CD4-positive, alpha-beta T cell treated with Interleukin-12 subunit alpha and Interleukin-12 subunit beta, for 1 hour (primary cell): ENCODE measurements at regions not wholly inside any gene's neighbourhood (a gene's known extent, or its start where the extent isn't known, plus 50 kb on each side); places are given as distances from the start of the nearest gene placed in this dataset.

Experiments used
- DNase-seq: peaks from one replicate; pipeline ENCODE4 v3.0.0-alpha.2; 2020

- DNase-seq, result no peak
These were observed 71.8 kb upstream of the HAAO start for GRCh38 chr2:42864222-42864621.

DNA sequence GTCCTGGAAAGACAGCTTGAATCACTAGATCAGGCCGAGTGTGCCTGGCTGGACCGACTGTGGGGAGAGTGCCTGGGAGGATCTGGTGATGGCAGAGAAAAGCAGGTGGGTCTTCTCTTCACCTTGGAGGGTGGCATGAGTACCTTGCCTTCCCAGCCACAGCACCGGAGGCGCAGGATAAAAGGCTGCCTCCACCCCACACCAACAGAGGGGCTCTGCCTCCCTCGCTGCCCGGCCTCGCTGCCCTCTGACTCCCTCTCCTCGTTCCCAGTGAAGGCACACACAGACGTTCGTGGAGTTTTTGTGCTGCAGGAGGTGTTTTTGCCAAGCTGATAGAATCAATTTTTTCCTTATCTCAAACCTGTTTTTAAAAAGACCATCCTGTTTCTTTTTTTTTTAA lies 71.4 kb upstream of the HAAO start:
- no peak for DNase-seq

GRCh38 chr2:42863320-42863719 lies 70.9 kb upstream of the HAAO start:
- no peak for DNase-seq

DNA sequence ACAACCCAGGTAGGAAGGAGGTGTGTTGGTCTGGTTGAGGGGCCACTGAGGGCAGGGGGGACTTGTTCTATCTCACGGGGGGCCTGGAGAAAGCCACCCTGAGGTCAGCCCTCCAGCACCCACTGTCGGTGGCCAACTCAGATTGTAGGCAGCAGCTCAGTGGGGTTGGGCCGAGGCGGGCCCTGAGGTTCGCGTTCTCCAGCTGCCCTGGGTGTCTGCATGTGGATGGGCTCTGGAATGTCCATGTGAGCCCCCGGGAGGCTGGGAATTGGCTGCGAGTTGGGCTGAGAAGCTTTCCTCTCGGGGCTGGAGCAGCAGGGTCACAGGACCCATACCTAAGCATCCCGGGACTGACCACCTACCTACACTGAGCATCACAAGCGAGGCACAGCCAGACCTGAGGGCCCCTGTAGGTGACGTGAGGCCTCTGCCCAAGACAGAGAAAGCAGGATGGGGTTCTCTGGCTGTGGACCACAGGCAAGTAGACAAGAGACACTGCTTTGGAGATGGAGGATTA lies 70.3 kb upstream of the HAAO start:
- DNase-seq, result no peak

DNA sequence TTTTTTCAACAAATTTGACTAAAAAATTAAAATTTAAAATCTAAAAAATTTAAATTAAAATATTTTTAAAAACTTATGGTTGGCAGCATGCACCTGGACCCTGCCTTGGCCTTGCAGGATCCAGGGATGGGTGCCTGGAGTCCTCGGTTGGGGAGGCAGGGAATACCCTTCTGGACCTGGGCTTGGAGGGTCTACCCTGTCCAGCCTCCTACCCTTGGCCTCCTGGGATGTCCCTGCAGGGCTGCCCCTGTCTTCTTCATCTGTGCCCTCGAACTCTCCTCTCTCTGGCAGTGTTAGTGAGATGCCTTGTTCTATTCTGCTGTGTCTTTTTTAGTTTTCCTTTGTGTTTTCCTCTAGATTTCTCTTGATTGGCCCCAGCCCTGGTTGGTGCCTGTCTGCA lies 68.9 kb upstream of the HAAO start:
- no peak for DNase-seq

DNA sequence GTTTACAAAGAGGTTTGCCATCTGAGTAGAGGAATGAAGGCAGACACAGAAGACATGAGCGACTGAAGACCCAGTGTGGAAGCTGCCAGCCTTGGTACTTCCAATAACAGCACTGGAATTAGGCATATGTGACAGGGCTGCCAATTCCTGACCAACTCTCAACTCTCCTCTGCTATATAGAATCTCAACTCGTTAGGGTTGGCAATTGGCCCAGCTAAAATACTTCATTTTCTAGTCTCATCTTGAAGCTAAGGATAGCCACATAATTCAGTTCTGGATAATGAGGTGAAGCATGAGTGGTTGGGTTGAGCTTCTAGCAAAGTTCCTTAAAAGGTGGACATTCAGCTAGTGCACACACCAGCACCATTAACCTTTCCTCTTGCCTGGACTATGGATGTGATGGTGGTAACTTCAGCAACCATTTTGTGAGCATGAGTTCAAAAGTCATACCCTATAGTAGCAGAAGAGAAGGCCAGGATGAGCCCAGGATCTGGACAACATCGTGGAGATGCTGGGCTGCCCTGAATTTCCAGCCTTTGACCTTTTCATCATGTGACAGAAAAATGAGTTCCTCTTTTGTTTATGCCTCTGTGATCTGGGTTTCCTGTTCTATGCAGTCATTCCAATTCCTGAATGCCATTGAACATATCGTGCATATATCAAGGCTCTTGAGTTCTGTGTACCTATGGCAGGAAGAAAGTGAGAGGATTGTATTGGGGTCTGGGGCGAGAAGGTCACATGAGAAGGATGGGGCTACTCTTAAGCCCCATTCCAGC lies 68.1 kb upstream of the HAAO start:
- DNase-seq, result no peak

- DNase-seq, result no peak
These were observed 67.4 kb upstream of the HAAO start for GRCh38 chr2:42859791-42860190.

GRCh38 chr2:42859006-42859552 lies 66.7 kb upstream of the HAAO start:
- peak; percentile 62 for DNase-seq

- DNase-seq, result no peak
These were observed 66.0 kb upstream of the HAAO start for GRCh38 chr2:42858140-42859005.

DNA sequence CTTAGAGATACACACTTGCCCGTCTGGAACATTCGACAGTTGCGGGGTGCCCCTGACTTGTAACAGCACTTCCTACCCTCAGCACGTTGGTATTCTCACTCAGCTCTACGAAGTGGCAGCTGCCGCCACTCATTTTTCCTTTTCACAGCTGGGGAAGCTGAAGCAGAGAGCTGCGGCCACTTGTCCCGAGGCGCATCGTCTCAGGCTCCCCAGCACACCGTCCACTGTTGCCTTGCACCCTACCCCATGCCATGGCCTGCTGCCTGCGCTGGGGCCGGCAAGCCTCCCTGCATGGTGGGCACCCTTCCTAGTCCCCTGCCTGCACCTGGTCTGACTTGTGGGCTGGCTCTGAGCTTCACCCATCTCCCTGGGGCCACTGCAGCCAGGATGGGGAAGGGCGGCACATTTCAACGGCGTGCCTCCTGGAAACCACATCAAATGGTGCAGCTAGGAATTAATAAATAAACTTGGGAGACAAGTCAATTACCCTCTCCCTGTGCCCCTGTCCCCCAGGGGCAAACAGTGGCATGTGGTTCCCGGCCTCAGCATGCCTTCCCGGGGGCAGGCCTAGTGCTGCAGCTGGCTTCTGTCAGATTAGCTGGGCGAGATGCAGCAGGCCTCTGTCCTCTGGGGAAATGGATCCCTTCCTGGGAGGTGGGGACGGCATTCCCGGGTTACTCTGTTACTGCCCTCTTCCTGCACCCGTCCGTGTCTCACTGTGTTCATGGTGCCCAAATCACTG lies 64.7 kb upstream of the HAAO start:
- no peak for DNase-seq

DNA sequence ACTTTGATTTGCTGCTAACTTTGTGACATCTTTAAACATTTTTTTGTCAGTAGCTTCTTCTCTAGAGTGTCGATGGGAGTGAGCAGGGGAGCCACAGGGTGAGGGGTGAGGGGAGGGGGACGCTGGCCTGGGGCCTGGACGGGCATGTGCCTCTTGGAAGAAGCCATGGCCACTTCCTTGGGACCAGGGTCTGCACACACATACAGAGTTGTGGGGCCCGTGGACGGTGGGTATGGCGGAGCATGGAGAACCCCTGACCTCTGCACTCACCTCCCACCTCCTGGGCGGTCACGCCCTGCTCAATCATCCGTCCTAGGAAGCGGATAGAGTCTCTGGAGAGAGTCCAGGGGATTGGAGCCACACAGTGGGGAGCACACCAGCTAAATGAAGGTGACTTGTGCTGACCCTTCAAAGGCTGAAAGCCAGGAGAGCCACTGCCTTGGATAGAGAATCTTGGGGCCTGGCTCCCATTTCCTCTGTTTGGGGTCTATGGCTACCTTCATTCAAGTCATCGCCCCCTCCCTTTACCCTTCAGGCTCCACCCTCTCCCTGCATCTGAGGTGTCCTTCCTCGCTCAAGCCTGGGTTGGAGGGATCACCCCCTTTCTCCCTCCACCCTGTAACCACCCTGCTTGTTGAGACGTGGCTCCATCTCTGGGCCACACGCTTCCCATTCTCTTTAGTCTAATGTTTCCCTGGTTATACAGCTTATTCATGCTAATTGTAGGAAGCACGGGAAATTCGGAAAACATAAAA lies 63.9 kb upstream of the HAAO start:
- no peak for DNase-seq

GRCh38 chr2:42855221-42855970 lies 63.0 kb upstream of the HAAO start:
- no peak for DNase-seq

- DNase-seq, result no peak
These were observed 61.9 kb upstream of the HAAO start for GRCh38 chr2:42854207-42854818.

DNA sequence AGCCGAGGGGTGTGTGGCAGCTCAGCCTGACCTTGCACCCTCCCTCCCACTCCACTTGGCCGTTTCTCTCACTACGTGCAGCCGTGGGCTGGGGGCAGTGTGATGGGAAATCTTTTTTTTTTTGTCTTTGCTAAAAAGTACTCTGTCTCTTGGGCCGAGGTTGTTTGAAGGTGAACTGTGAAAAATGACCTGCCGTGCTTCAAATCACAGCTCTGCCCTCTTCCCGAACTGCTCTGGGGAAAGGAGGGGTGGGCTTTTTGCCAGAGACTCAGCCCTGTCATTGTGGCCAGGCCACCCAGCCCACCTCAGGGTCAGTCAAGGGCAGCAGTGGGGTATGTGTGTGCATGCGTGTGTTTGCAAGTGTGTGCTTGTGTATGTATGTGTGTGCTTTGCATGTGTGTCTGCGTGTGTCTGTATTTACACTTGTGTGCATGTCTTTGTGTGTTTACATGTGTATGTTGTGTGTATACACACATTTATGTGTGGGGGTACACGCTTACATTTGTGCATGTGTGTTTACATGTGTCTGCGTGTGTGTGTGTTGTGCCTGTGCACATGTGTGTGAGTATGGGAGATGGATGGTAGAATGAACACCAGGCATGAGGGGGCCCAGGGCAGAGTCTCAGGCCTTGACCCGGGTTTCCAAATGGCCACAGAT lies 61.3 kb upstream of the HAAO start:
- DNase-seq, result no peak

GRCh38 chr2:42852798-42853197 lies 60.4 kb upstream of the HAAO start:
- DNase-seq, result no peak

DNA sequence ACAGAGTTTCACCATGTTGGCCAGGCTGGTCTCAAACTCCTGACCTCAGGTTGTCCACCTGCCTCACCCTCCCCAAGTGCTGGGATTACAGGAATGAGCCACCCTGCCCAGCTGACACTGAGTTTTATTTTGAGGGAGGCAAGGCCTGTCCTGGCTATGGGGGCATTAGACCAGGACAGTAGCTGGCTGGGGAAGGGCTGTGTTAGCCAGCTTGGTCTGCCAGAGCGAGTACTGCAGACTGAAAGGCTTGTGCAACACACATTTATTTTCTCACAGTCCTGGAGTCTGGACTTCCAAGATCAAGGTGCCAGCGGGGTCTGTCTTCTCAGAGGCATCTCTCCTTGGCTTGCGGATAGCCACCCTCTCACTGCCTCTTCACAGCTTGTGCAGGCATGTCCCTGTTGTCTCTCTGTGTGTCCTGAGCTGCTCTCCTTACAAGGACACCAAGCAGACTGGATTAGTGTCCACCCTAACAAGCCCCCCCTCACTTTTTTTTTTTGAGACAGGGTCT lies 59.4 kb upstream of the HAAO start:
- DNase-seq, result no peak

DNA sequence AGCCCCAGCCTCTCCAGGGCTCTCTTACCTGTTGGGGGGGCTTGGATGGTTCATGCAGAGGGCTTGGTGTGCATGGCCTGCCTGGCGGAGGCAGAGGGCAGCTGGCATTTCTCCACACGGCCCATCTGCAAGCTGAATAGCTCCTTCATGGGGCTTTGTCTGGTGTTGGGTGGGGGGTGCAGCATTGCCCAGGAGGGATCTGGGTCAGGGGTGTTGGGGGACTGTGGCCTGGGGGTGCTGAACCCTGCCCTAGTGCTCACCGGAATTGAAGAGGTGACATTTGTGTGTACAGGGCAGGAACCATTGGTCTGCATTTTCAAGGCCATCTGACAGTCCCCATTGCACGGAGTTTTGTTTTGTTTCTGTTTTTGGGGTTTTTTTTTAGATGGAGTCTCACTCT lies 58.8 kb upstream of the HAAO start:
- DNase-seq, result no peak

DNA sequence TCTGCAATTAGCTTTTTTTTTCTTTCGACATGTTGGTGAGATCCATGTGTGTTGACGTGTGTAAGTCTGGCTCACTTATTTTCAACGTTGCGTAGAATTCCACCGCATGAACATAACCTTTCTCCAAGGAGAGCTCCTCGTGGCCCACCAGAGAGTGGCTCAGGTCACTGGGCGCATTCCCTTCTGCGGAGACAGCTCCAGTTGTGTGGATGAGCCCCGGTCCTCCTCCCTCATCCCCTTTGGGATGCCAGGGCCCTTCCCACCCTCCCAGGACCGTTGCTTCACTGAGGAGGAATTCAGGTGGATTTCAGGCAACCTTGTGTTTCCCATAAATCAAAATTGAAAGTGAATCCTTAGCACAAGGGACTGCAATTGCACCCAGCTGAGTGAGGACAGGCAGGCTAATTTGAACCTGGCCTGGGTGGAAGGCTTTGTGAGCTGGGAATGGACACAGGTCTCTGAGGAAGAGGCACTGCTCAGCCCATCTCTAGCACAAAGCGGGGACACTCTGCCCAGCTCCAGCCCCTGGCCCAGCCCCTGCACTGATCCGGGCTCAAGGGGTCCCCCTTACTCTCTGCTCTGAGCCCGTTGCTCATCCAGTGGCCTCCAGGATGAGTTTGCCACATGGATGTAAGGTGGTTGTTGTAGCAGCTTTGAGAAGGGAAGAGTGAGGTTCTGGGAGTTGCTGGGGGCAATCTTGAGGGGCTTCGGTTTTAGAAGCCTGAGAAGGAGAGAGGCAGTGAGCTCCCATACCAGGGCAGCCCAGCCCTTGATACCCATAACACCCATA lies 57.8 kb upstream of the HAAO start:
- DNase-seq, result no peak

DNA sequence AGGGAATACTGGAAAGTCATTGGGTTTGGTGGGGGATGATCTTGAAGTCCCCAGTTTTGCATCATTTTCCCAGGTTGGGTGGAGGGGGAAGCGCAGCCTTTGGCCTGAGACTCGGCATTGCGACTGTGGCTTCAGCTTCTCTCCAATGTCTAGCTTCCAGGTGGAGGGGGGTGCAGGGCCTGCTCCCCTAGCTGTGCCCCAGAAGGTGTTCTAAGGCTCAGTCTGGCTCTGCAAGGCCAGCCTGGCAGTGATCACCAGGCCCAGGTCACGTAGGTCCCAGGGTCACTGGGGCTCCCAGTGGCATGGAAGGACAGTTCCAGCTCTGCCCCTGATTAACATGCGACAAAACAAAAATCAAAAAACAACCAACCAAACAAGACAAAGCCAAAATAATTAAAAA lies 56.9 kb upstream of the HAAO start:
- no peak for DNase-seq
